Common myeloid progenitor, CD34-positive (primary cell): ENCODE measurements at regions not wholly inside any gene's neighbourhood (a gene's known extent, or its start where the extent isn't known, plus 50 kb on each side); places are given as distances from the start of the nearest gene placed in this dataset.

ENCODE experiments used
- CTCF ChIA-PET: fragments of 350-600 bp; sonication (Branson Sonifier 250); formaldehyde crosslinking; loops from one replicate; lab custom pipeline; 2021; ENCODE audit warnings: antibody characterized with exemption; lab: Charles Lee
- POLR2A ChIA-PET: fragments of 350-600 bp; sonication (Branson Sonifier 250); formaldehyde crosslinking; loops from one replicate; lab custom pipeline; 2021; ENCODE audit warnings: antibody characterized with exemption; lab: Charles Lee
- DNase-seq, 3 donors: peaks; one replicate each; pipeline versions ENCODE4 v3.0.0 to v3.0.0-alpha.2; 2013
- H3K27ac ChIP-seq, 2 experiments: 1 replicate in 1 of 2; 2 replicates in 1 of 2; pipeline ENCODE4 v1.7.0; 2013; ENCODE audit warnings: inconsistent platforms in 2 of 2, low read length in 2 of 2, mild to moderate bottlenecking in 2 of 2, low read depth in 1 of 2, moderate library complexity in 1 of 2; ENCODE audit not compliant: severe bottlenecking in 2 of 2, insufficient read depth in 1 of 2, poor library complexity in 1 of 2
- H3K27me3 ChIP-seq, 5 experiments: replicated peaks in 2 of 5; 1 replicate in 3 of 5; 2 replicates in 2 of 5; pipeline versions ENCODE4 v1.6.1 to v1.7.0; 2013; ENCODE audit warnings: low read length in 4 of 5, mild to moderate bottlenecking in 2 of 5, moderate library complexity in 2 of 5, inconsistent platforms in 1 of 5; ENCODE audit not compliant: insufficient read depth in 5 of 5, control insufficient read depth in 4 of 5
- H3K36me3 ChIP-seq, 4 experiments: 1 replicate in 2 of 4; 2 replicates in 2 of 4; pipeline versions ENCODE4 v1.6.1 to v1.7.0; 2013; ENCODE audit warnings: low read length in 3 of 4, control low read depth in 1 of 4, mild to moderate bottlenecking in 1 of 4; ENCODE audit not compliant: control insufficient read depth in 4 of 4, insufficient read depth in 4 of 4
- H3K4me1 ChIP-seq, 4 experiments: 1 replicate in 3 of 4; 2 replicates in 1 of 4; pipeline versions ENCODE4 v1.6.1 to v1.7.1; 2013; ENCODE audit warnings: low read length in 3 of 4, mild to moderate bottlenecking in 3 of 4, control low read depth in 1 of 4, inconsistent platforms in 1 of 4, moderate library complexity in 1 of 4; ENCODE audit not compliant: control insufficient read depth in 4 of 4, insufficient read depth in 4 of 4; ENCODE audit errors: control extremely low read depth in 1 of 4
- H3K4me3 ChIP-seq, 7 experiments: 1 replicate in 4 of 7; 2 replicates in 3 of 7; pipeline versions ENCODE4 v1.5.1 to v1.7.0; 2013; ENCODE audit warnings: mild to moderate bottlenecking in 7 of 7, low read length in 6 of 7, moderate library complexity in 6 of 7, inconsistent platforms in 2 of 7, low read depth in 2 of 7, control low read depth in 1 of 7; ENCODE audit not compliant: insufficient read depth in 4 of 7, control insufficient read depth in 1 of 7; ENCODE audit errors: extremely low read depth in 1 of 7
- H3K9me3 ChIP-seq, 5 experiments: 1 replicate in 4 of 5; 2 replicates in 1 of 5; pipeline versions ENCODE4 v1.6.1 to v1.7.1; 2013; ENCODE audit warnings: low read length in 4 of 5, mild to moderate bottlenecking in 2 of 5, inconsistent platforms in 1 of 5, low read depth in 1 of 5, moderate library complexity in 1 of 5; ENCODE audit not compliant: control insufficient read depth in 4 of 5, insufficient read depth in 2 of 5; ENCODE audit errors: control extremely low read depth in 1 of 5
- WGBS: methylation state at CpG from one replicate; pipeline ENCODE4 v1.1.5; 2013; ENCODE audit not compliant: insufficient coverage; 5-methylcytosine and 5-hydroxymethylcytosine counted together

DNA sequence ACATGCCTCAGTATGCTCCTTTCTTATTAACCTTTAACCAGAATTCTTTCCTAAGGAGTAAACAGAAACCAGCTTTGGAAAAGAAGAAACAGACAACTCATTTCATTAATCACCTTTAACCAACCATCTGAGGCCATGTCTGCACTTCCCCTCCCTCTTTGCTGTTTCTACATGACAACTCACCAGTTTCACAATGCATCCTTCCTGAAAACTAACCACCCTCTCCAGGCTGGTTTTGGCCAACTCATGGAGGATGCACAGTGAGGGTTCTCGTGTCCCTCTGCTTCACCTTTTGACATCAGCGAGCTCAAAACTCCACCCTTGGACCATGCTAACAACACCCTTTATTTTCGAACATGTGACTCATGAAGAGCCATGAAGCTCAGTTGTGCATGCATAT, 244.1 kb downstream of the ELAVL2 start:
- DNase-seq: no peak
- H3K27me3 ChIP-seq: no peaks in the 10 kb centered on the region
- no peaks in the 10 kb centered on the region for H3K9me3 ChIP-seq
- ChIA-PET CTCF (no interaction called here), POLR2A (no interaction called here)
- H3K36me3 ChIP-seq: no peaks in the 10 kb centered on the region
- H3K4me3 ChIP-seq: no peak overlapping the region
- H3K27ac ChIP-seq: no peak overlapping the region
- no CpG with 5 or more reads among the region's 3 CpGs for WGBS
- no peaks in the 10 kb centered on the region for H3K4me1 ChIP-seq

GRCh38 chr9:23582836-23583235, 243.2 kb downstream of the ELAVL2 start:
- H3K36me3 ChIP-seq: no peaks in the 10 kb centered on the region
- peaks cover 0 to 5% (median 0%) of the 10 kb centered on the region in 4 experiments for H3K4me1 ChIP-seq
- no peak overlapping the region for H3K4me3 ChIP-seq
- no peak for DNase-seq
- no peak overlapping the region for H3K27ac ChIP-seq
- CTCF ChIA-PET: no interaction called here
- H3K27me3 ChIP-seq: no peaks in the 10 kb centered on the region
- POLR2A ChIA-PET: no interaction called here
- WGBS: 96% methylated on average over 3 of the region's 4 CpGs
- H3K9me3 ChIP-seq: no peaks in the 10 kb centered on the region

GRCh38 chr9:23586906-23587305, 239.1 kb downstream of the ELAVL2 start:
- no peak overlapping the region for H3K27ac ChIP-seq
- no peaks in the 10 kb centered on the region for H3K27me3 ChIP-seq
- ChIA-PET POLR2A (no interaction called here), CTCF (no interaction called here)
- H3K9me3 ChIP-seq: no peaks in the 10 kb centered on the region
- no peaks in the 10 kb centered on the region for H3K36me3 ChIP-seq
- peaks cover 0 to 5% (median 0%) of the 10 kb centered on the region in 4 experiments for H3K4me1 ChIP-seq
- DNase-seq: peak in 2 of 3 donors; percentile 2 to 4
- 100% methylated on average over 1 of the region's 1 CpG for WGBS
- H3K4me3 ChIP-seq: no peak overlapping the region

DNA sequence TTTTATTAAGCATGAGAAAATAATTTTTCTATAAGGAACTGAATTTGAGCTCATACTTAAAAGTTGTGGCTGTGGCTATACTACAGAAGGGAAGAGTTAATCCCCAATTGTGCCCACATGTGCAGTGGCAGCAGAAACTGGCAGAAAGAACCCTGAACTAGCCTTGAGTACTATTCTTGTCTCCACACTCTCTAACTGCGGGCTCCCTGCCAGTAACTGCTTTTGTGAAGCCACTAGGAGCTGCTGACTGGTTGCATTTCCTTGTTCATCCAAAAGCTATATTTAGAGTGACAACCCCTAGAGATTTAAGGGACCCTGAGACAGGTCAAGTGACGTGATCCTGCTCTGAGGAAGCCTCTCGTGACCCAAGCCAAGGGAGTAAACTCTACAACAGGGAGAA, 238.6 kb downstream of the ELAVL2 start:
- ChIA-PET POLR2A (no interaction called here), CTCF (no interaction called here)
- Histone ChIP-seq H3K27ac (no peak overlapping the region), H3K4me3 (no peak overlapping the region), H3K27me3 (no peaks in the 10 kb centered on the region), H3K4me1 (peaks cover 0 to 5% (median 0%) of the 10 kb centered on the region in 4 experiments), H3K36me3 (no peaks in the 10 kb centered on the region), H3K9me3 (no peaks in the 10 kb centered on the region)
- DNase-seq: no peak
- 75% methylated on average over 3 of the region's 3 CpGs for WGBS

DNA sequence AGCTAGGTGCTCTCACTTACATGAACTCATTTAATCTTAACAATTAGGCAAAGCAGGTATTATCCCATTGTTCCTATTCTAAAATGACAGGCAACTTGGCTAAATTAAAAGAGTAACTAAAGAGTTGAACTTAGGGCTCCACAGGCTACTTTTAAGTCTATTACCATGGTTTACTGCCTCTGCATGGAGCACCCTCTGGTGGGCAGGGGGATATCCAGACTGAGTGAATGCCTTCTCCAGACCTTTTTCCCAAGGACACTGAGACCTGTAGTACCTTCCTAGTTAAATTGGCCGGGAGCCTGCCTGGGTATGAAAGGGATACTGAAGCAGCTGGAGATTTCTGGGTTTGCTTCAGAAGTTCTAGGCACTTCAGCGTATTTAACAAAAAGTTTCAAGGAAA, 238.1 kb downstream of the ELAVL2 start:
- ChIA-PET POLR2A (no interaction called here), CTCF (no interaction called here)
- no CpG with 5 or more reads among the region's 2 CpGs for WGBS
- Histone ChIP-seq H3K9me3 (no peaks in the 10 kb centered on the region), H3K27me3 (no peaks in the 10 kb centered on the region), H3K4me1 (peaks cover 0 to 5% (median 0%) of the 10 kb centered on the region in 4 experiments), H3K36me3 (no peaks in the 10 kb centered on the region), H3K4me3 (no peak overlapping the region), H3K27ac (no peak overlapping the region)
- no peak for DNase-seq

- H3K4me3 ChIP-seq: peak overlapping the region in 1 of 7 experiments; percentile 48
- H3K36me3 ChIP-seq: no peaks in the 10 kb centered on the region
- no peaks in the 10 kb centered on the region for H3K27me3 ChIP-seq
- 75% methylated on average over 3 of the region's 3 CpGs for WGBS
- DNase-seq: peak in 2 of 3 donors; percentile 1 to 4
- ChIA-PET POLR2A (no interaction called here), CTCF (no interaction called here)
- H3K9me3 ChIP-seq: no peaks in the 10 kb centered on the region
- H3K4me1 ChIP-seq: peaks cover 0 to 5% (median 0%) of the 10 kb centered on the region in 4 experiments
- no peak overlapping the region for H3K27ac ChIP-seq
Observed at GRCh38 chr9:23590276-23591000, 235.6 kb downstream of the ELAVL2 start.

DNA sequence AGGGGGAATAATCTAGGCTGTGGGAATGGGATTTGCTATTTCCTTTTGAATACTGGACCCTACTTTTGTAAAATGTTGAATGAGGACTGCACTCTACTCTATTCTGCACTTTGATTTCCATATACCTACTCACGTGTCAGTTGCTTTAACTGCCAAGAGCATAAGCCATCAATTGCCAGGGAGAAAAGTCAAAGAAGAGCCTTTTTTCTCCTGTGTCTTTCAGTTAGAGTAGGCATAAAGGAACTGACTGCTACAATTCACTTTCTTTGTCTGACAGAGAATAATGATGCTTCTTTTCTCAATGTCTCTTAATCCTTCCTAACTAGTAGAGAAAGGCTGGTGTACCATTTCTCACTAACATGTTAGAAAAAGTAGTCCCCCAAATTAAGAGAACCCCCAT, 231.6 kb downstream of the ELAVL2 start:
- 80% methylated on average over 1 of the region's 1 CpG for WGBS
- Histone ChIP-seq H3K27ac (no peak overlapping the region), H3K36me3 (no peaks in the 10 kb centered on the region), H3K4me3 (no peak overlapping the region), H3K27me3 (peaks cover 0 to 3% (median 0%) of the 10 kb centered on the region in 5 experiments), H3K9me3 (no peaks in the 10 kb centered on the region), H3K4me1 (no peaks in the 10 kb centered on the region)
- no peak for DNase-seq
- ChIA-PET POLR2A (no interaction called here), CTCF (no interaction called here)
